ENCODE measurements at regions not wholly inside any gene's neighbourhood (a gene's known extent, or its start where the extent isn't known, plus 50 kb on each side); places are given as distances from the start of the nearest gene placed in this dataset.

DNA sequence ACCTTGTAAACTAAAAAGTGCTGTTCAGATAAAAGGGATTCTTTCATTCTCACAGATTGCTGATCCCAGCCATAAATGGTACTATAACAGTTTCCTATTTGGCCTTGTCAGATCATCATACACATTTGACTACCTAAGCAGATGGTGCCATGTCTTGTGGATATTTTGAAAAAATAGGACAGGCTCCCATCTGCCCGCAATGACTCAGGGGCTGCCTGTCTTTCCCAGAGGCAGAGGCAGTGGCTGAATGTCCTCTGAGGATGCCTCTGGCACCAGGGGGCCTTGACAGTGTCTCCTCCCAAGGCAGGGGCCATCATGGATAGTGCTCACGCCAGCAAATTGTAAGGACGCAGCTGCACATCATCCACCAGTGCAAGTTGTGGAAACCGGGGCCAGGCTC is 323.0 kb upstream of the PODXL start:
- POLR2A ChIA-PET = no interaction called here
- no peak for ATAC-seq
- Mint-ChIP-seq H3K4me1 (ENCODE audit: low read depth) (no peaks in the 10 kb centered on the region), H3K36me3 (ENCODE audit: low read depth) (no peaks in the 10 kb centered on the region), H3K27ac (no peak overlapping the region), H3K27me3 (ENCODE audit: low read depth) (no peaks in the 10 kb centered on the region), H3K4me3 (no peak overlapping the region), H3K9me3 (ENCODE audit: insufficient read depth) (no peaks in the 10 kb centered on the region)
- CTCF ChIA-PET = no interaction called here
- no peak for DNase-seq

GRCh38 chr7:131878777-131879176 is 322.3 kb upstream of the PODXL start:
- POLR2A ChIA-PET = no interaction called here
- ATAC-seq (no peak), DNase-seq (no peak)
- CTCF ChIA-PET = no interaction called here
- Mint-ChIP-seq H3K27ac (no peak overlapping the region), H3K4me1 (ENCODE audit: low read depth) (no peaks in the 10 kb centered on the region), H3K27me3 (ENCODE audit: low read depth) (no peaks in the 10 kb centered on the region), H3K4me3 (no peak overlapping the region), H3K36me3 (ENCODE audit: low read depth) (no peaks in the 10 kb centered on the region), H3K9me3 (ENCODE audit: insufficient read depth) (no peaks in the 10 kb centered on the region)

- Mint-ChIP-seq H3K4me1 (ENCODE audit: low read depth) (no peaks in the 10 kb centered on the region), H3K27me3 (ENCODE audit: low read depth) (no peaks in the 10 kb centered on the region), H3K9me3 (ENCODE audit: insufficient read depth) (no peaks in the 10 kb centered on the region), H3K27ac (no peak overlapping the region), H3K4me3 (no peak overlapping the region), H3K36me3 (ENCODE audit: low read depth) (no peaks in the 10 kb centered on the region)
- no peak for DNase-seq
- POLR2A ChIA-PET = no interaction called here
- no peak for ATAC-seq
- CTCF ChIA-PET = no interaction called here
These were observed 317.2 kb upstream of the PODXL start for GRCh38 chr7:131873581-131873980.

GRCh38 chr7:131869986-131870385 is 313.6 kb upstream of the PODXL start:
- Mint-ChIP-seq H3K36me3 (ENCODE audit: low read depth) (no peaks in the 10 kb centered on the region), H3K27me3 (ENCODE audit: low read depth) (no peaks in the 10 kb centered on the region), H3K4me3 (no peak overlapping the region), H3K4me1 (ENCODE audit: low read depth) (no peaks in the 10 kb centered on the region), H3K9me3 (ENCODE audit: insufficient read depth) (no peaks in the 10 kb centered on the region), H3K27ac (no peak overlapping the region)
- POLR2A ChIA-PET = no interaction called here
- DNase-seq (no peak), ATAC-seq (no peak)
- CTCF ChIA-PET = no interaction called here

GRCh38 chr7:131869169-131869844 is 312.9 kb upstream of the PODXL start:
- DNase-seq (no peak), ATAC-seq (no peak)
- Mint-ChIP-seq H3K27ac (no peak overlapping the region), H3K9me3 (ENCODE audit: insufficient read depth) (no peaks in the 10 kb centered on the region), H3K27me3 (ENCODE audit: low read depth) (no peaks in the 10 kb centered on the region), H3K4me1 (ENCODE audit: low read depth) (no peaks in the 10 kb centered on the region), H3K36me3 (ENCODE audit: low read depth) (no peaks in the 10 kb centered on the region), H3K4me3 (no peak overlapping the region)
- ChIA-PET CTCF (interaction anchor here (1.3 kb wide), 1 partner anchor 10 kb away, joined by 4 read pairs; no protein-coding TSS in a partner anchor), POLR2A (no interaction called here)

GRCh38 chr7:131867461-131867860 is 311.0 kb upstream of the PODXL start:
- CTCF ChIA-PET = interaction anchor here (0.7 to 1.3 kb wide), 2 partner anchors 8 to 10 kb away, joined by 4 read pairs; no protein-coding TSS in a partner anchor
- POLR2A ChIA-PET = no interaction called here
- Mint-ChIP-seq H3K4me1 (ENCODE audit: low read depth) (no peaks in the 10 kb centered on the region), H3K27ac (no peak overlapping the region), H3K4me3 (no peak overlapping the region), H3K36me3 (ENCODE audit: low read depth) (no peaks in the 10 kb centered on the region), H3K27me3 (ENCODE audit: low read depth) (no peaks in the 10 kb centered on the region), H3K9me3 (ENCODE audit: insufficient read depth) (no peaks in the 10 kb centered on the region)
- ATAC-seq = no peak
- no peak for DNase-seq

- ATAC-seq = no peak
- Mint-ChIP-seq H3K36me3 (ENCODE audit: low read depth) (no peaks in the 10 kb centered on the region), H3K4me3 (no peak overlapping the region)
These were observed 309.5 kb upstream of the PODXL start for GRCh38 chr7:131865911-131866310.

DNA sequence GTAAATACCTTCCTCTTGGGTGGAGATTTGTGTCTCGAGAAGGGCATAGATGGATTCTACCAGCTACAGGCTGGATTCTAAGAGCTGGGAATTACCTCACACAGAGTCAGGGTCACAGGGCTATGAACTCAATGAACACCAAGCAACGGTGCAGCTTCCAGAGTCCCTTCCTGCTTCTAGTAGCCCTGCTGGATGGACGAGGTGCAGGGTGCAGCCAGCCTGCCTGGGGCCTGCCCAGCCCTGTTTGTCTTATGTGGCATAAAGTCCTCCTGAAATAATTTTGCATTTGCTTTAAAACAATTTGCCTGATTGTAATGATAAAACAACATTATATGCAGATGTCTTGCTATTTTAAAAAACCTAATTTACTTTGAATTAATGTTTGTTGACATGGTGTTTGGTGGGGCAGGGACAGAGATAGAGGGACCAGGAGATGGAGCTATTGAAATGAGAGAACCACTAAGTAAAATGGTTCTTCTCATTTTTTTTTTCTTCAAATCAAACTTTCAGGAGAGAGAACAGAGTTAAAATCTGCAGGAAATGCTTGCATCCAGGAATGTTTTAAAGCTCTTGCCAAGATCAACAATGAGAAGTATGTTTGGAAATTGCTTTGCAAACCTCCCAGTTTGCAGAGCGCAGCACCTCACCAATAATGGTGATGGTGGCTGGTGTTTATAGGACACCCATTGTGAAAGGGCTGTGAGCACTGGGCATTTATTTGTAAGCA is 305.4 kb upstream of the PODXL start:
- H3K27ac Mint-ChIP-seq = no peak overlapping the region
- no peaks in the 10 kb centered on the region for H3K4me1 Mint-ChIP-seq (ENCODE audit: low read depth)
- no peaks in the 10 kb centered on the region for H3K36me3 Mint-ChIP-seq (ENCODE audit: low read depth)
- no peak overlapping the region for H3K4me3 Mint-ChIP-seq
- H3K27me3 Mint-ChIP-seq (ENCODE audit: low read depth) = peaks cover 3% of the 10 kb centered on the region
- POLR2A ChIA-PET = no interaction called here
- H3K9me3 Mint-ChIP-seq (ENCODE audit: insufficient read depth) = no peaks in the 10 kb centered on the region
- CTCF ChIA-PET = no interaction called here
- ATAC-seq (no peak), DNase-seq (no peak)

More at GRCh38 chr7:131865911-131866310, 309.5 kb upstream of the PODXL start:
- POLR2A ChIA-PET = no interaction called here
- CTCF ChIA-PET = no interaction called here
- no peaks in the 10 kb centered on the region for H3K9me3 Mint-ChIP-seq (ENCODE audit: insufficient read depth)
- no peak overlapping the region for H3K27ac Mint-ChIP-seq
- H3K4me1 Mint-ChIP-seq (ENCODE audit: low read depth) = no peaks in the 10 kb centered on the region
- no peaks in the 10 kb centered on the region for H3K27me3 Mint-ChIP-seq (ENCODE audit: low read depth)
- DNase-seq = no peak

- Mint-ChIP-seq H3K4me1 (ENCODE audit: low read depth) (no peaks in the 10 kb centered on the region), H3K27me3 (ENCODE audit: low read depth) (peaks cover 4% of the 10 kb centered on the region), H3K36me3 (ENCODE audit: low read depth) (no peaks in the 10 kb centered on the region), H3K27ac (no peak overlapping the region), H3K4me3 (no peak overlapping the region), H3K9me3 (ENCODE audit: insufficient read depth) (no peaks in the 10 kb centered on the region)
- peak; percentile 62 for DNase-seq
- ChIA-PET POLR2A (no interaction called here), CTCF (interaction anchor here (0.6 to 1.7 kb wide), 11 partner anchors 8 to 190 kb away, joined by 3 to 10 read pairs (median 4); no protein-coding TSS in a partner anchor)
- ATAC-seq = peak; percentile 75
These were observed 302.9 kb upstream of the PODXL start for GRCh38 chr7:131859147-131859821.

- Mint-ChIP-seq H3K36me3 (ENCODE audit: low read depth) (no peaks in the 10 kb centered on the region), H3K4me1 (ENCODE audit: low read depth) (no peaks in the 10 kb centered on the region), H3K27me3 (ENCODE audit: low read depth) (peaks cover 4% of the 10 kb centered on the region), H3K9me3 (ENCODE audit: insufficient read depth) (peaks cover 4% of the 10 kb centered on the region), H3K4me3 (no peak overlapping the region), H3K27ac (no peak overlapping the region)
- ChIA-PET POLR2A (no interaction called here), CTCF (interaction anchor here (0.6 to 1.7 kb wide), 9 partner anchors 9 to 722 kb away, joined by 3 to 10 read pairs (median 4); no protein-coding TSS in a partner anchor)
- ATAC-seq = no peak
- no peak for DNase-seq
These were observed 302.2 kb upstream of the PODXL start for GRCh38 chr7:131858611-131859010.

- no peaks in the 10 kb centered on the region for H3K4me1 Mint-ChIP-seq (ENCODE audit: low read depth)
- H3K36me3 Mint-ChIP-seq (ENCODE audit: low read depth) = no peaks in the 10 kb centered on the region
- no peak for DNase-seq
- CTCF ChIA-PET = interaction anchor here (1.9 kb wide), 1 partner anchor 10 kb away, joined by 10 read pairs; no protein-coding TSS in a partner anchor
- POLR2A ChIA-PET = no interaction called here
- H3K4me3 Mint-ChIP-seq = no peak overlapping the region
- peaks cover 4% of the 10 kb centered on the region for H3K9me3 Mint-ChIP-seq (ENCODE audit: insufficient read depth)
- H3K27ac Mint-ChIP-seq = no peak overlapping the region
- H3K27me3 Mint-ChIP-seq (ENCODE audit: low read depth) = no peaks in the 10 kb centered on the region
- no peak for ATAC-seq
These were observed 293.0 kb upstream of the PODXL start for GRCh38 chr7:131849472-131849871.

- CTCF ChIA-PET = no interaction called here
- Mint-ChIP-seq H3K27ac (no peak overlapping the region), H3K36me3 (ENCODE audit: low read depth) (no peaks in the 10 kb centered on the region), H3K27me3 (ENCODE audit: low read depth) (no peaks in the 10 kb centered on the region), H3K4me1 (ENCODE audit: low read depth) (no peaks in the 10 kb centered on the region), H3K9me3 (ENCODE audit: insufficient read depth) (no peaks in the 10 kb centered on the region), H3K4me3 (no peak overlapping the region)
- no peak for DNase-seq
- no peak for ATAC-seq
- POLR2A ChIA-PET = no interaction called here
These were observed 291.6 kb upstream of the PODXL start for GRCh38 chr7:131848033-131848432.
